Endothelial cell of hepatic sinusoid (primary cell): ENCODE measurements at regions not wholly inside any gene's neighbourhood (a gene's known extent, or its start where the extent isn't known, plus 50 kb on each side); places are given as distances from the start of the nearest gene placed in this dataset.

ENCODE experiments used
- in situ Hi-C: cut with HindIII; loops from 2 replicates; pipeline ENCODE4 v1.10.0; 2017; ENCODE audit warnings: low sequenced_read_pairs

- in situ Hi-C loops = no loop called here
Observed at GRCh38 chr2:12428324-12428723, 288.4 kb upstream of the TRIB2 start.

DNA sequence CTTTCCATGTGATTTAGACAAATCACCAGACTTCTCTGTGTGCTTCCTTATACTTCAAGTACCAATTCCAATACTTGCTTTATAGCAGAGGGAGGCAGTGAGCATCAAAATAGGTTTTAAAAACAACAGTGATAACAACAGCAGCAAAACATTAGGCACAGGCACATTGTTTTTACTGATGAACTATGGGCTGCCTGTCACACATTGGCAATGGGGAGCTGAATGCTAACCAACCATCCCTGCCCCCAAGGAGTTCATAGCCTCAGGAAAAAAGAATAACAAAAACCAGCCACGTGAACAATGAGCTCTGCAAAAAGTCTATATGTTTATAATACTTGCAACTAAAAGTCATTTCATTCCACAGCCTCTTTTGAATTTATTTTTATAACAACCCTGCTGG lies 287.9 kb upstream of the TRIB2 start:
- in situ Hi-C loops = no loop called here

GRCh38 chr2:12429779-12430406 lies 286.8 kb upstream of the TRIB2 start:
- in situ Hi-C loops = loop anchor here (10.0 kb wide), 1 partner anchor 65 kb away; no protein-coding TSS in a partner anchor

- in situ Hi-C loops = loop anchor here (10.0 kb wide), 1 partner anchor 64 kb away; no protein-coding TSS in a partner anchor
Observed at GRCh38 chr2:12430407-12431133, 286.2 kb upstream of the TRIB2 start.

GRCh38 chr2:12432985-12433625 lies 283.6 kb upstream of the TRIB2 start:
- in situ Hi-C loops = loop anchor here (10.0 kb wide), 1 partner anchor 62 kb away; no protein-coding TSS in a partner anchor

DNA sequence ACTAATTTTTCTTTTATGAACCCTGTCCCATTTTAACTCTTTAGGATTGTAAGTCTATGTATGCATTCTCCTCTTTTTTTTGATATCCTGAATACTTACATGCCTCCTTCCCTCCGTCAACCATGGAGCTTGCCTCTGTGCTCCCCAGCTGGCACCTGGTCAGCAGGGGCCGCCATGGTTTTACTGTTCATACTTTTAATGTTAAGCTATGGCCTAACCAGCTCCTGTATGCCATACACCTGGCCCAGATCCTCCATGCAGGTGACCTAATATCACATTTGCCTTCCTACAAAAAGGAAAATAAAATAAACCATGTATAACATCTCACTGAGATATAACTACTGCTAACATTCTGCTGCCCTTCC lies 283.1 kb upstream of the TRIB2 start:
- in situ Hi-C loops = loop anchor here (10.0 kb wide), 1 partner anchor 61 kb away; no protein-coding TSS in a partner anchor

DNA sequence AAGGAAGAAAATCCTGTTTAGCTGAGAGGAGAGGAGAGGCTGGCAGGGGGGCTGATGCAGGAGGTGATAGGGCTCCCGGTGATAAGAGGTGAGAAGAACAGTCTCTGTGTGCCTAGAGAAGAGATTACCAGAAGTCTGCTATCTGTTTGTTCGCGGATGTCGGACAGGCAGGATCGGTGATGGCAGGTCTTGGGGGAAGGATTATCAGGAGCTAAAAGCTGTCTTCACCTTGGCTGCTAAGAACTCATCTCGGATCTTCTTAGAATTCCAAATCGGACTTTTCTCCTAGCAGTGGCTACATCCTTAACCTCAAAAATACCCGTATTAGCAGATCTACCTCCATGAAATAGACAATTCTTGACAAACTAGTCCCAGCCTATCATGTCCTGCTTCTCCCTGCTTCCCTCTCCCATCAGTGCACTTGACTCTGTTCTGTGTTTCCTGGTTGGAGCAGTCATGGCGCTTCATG lies 282.1 kb upstream of the TRIB2 start:
- in situ Hi-C loops = loop anchor here (10.0 kb wide), 1 partner anchor 60 kb away; no protein-coding TSS in a partner anchor

DNA sequence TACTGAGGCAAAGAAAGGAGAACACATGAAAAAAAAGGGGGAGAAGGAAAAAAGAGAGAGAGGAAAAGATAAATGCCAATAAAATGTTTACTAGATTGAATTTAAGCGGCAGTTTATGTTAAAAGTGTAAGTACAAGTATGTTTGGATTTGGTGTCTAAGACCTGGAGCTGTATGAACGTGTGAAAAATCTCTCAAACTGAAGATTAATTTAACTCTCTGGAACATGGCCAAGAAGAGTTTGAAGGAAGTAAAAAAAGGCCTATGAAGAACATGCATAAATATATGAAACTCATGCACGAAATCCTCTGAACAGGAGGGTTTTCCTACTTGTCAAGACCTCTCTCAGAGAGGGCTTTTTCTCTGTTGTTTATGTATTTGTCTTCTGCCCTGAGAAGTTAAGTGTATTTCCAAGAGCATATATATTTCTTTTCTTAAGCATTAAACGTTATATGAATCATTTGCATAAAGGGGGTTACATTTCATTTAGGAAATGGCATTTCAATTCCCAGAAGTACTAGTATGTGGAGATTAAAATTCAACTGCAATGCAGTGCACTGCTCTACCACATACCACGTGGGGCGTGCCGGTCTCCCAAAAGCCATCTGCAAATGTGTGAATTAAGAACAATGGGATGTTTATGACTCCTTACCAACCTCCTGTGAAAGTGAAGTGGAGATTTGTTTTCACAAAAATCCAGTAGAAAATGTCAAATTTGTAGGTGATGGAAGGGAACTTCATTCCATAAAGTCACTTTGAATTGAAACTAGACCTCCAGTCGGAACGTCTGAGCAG lies 281.1 kb upstream of the TRIB2 start:
- in situ Hi-C loops = loop anchor here (10.0 kb wide), 1 partner anchor 59 kb away; no protein-coding TSS in a partner anchor

GRCh38 chr2:12436483-12436882 lies 280.3 kb upstream of the TRIB2 start:
- in situ Hi-C loops = loop anchor here (10.0 kb wide), 1 partner anchor 58 kb away; no protein-coding TSS in a partner anchor

DNA sequence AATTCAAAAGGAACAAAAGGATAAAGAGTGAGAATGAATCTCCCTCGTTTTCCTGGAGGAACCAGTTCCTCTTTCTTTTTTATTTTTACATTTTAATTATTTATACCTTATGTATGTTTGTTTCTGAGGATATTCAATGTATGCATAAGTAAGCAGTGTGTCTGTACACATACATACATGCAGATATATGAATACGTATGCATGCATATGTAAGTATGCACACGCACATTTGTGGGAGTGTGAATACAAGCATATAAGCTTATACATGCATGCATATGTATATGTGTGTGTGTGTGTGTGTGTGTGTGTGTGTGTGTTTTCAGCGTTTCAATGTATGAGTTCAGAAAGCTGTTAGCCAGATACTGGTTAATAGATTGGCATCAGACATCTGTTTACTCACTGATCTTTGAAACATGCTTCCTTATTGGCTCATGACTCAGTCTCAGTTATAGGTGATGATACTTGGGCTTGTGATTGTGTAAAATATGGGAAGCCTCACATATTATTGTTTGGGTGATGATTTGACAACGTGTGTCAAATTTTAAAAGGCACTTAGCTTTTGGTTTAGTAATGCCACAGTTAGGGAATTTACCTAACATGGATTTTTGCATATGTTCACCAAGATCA lies 279.7 kb upstream of the TRIB2 start:
- in situ Hi-C loops = loop anchor here (10.0 kb wide), 1 partner anchor 58 kb away; no protein-coding TSS in a partner anchor

- in situ Hi-C loops = no loop called here
Observed at GRCh38 chr2:12440731-12441130, 276.0 kb upstream of the TRIB2 start.

GRCh38 chr2:12441750-12442475 lies 274.8 kb upstream of the TRIB2 start:
- in situ Hi-C loops = no loop called here

DNA sequence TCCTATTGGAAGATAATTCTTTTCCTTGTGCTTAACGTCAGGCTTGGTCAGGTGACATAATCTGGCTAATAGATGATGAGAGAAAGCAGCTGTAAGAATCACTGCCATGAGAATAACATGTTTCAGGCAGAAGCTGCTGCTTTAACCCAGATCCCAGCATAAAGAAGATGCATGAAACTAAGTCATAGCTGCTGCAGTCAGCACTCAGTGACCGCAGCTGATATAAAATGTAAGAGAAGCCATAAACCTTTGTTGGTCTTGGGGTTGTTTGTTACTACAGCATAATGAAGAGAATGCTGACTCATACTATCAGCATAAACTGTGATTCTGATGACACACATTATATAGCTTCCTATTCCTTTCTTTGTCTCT lies 274.3 kb upstream of the TRIB2 start:
- in situ Hi-C loops = no loop called here

GRCh38 chr2:12448846-12449505 lies 267.8 kb upstream of the TRIB2 start:
- in situ Hi-C loops = no loop called here

DNA sequence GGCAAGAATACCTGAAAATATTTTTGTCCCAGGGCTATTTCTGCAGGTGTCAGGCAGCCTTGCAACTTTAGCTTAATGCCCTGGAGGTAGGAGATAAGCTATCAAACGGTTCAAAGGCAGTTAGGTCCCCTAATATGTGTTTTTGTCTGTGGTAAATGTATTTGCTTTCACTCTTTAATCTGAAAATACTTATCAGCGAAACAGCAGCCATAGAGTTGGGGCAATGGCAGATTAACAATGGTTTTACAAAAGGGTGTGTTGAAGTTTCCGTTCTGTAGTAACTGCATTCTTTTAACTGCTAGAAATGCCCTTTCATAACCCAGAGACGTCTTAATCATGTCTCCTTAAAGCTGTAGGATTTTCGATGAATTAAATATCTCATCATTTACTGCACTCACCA lies 265.0 kb upstream of the TRIB2 start:
- in situ Hi-C loops = no loop called here

GRCh38 chr2:12452185-12452584 lies 264.6 kb upstream of the TRIB2 start:
- in situ Hi-C loops = no loop called here

GRCh38 chr2:12453731-12454130 lies 263.0 kb upstream of the TRIB2 start:
- in situ Hi-C loops = no loop called here

DNA sequence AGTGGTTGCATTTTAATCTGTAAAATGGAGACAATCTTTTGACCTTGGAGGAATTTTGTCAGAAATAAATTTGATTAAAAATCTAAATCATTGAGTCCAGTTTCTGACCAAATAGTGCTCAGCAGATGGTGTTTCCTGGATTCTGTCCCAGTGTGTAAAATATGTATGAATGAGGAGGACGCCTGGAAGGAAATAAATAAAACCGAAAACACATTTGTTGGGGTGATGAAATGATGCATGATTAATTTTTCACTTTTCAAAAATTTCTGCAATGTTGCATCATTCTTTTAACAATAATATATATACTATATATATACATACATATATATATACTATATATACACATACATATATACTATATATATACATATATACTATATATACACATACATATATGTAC lies 261.1 kb upstream of the TRIB2 start:
- in situ Hi-C loops = no loop called here
